Globus pallidus (tissue), 1 donor: ENCODE measurements at regions not wholly inside any gene's neighbourhood (a gene's known extent, or its start where the extent isn't known, plus 50 kb on each side); places are given as distances from the start of the nearest gene placed in this dataset.

Experiments
- DNase-seq: peaks from one replicate; pipeline ENCODE4 v3.0.0-alpha.2; 2015; ENCODE audit warnings: low spot score

- no peak for DNase-seq
These were observed 144.1 kb upstream of the STK17B start for GRCh38 chr2:196315388-196316049.

- no peak for DNase-seq
These were observed 144.7 kb upstream of the STK17B start for GRCh38 chr2:196316050-196316430.

- DNase-seq, result no peak
These were observed 147.4 kb upstream of the STK17B start for GRCh38 chr2:196318517-196319377.

- no peak for DNase-seq
These were observed 151.8 kb upstream of the STK17B start for GRCh38 chr2:196322973-196323810.

- no peak for DNase-seq
These were observed 152.8 kb upstream of the STK17B start for GRCh38 chr2:196324211-196324610.

GRCh38 chr2:196328088-196328680 lies 156.8 kb upstream of the STK17B start:
- no peak for DNase-seq

- DNase-seq, result no peak
These were observed 158.6 kb upstream of the STK17B start for GRCh38 chr2:196329959-196330358.

- DNase-seq, result no peak
These were observed 159.3 kb upstream of the STK17B start for GRCh38 chr2:196330645-196331044.

GRCh38 chr2:196331143-196331542 lies 159.8 kb upstream of the STK17B start:
- no peak for DNase-seq

GRCh38 chr2:196331851-196332250 lies 160.5 kb upstream of the STK17B start:
- no peak for DNase-seq

- DNase-seq, result no peak
These were observed 162.0 kb upstream of the STK17B start for GRCh38 chr2:196333397-196333796.

- DNase-seq, result no peak
These were observed 163.3 kb upstream of the STK17B start for GRCh38 chr2:196334710-196335109.

GRCh38 chr2:196335221-196335634 lies 163.8 kb upstream of the STK17B start:
- no peak for DNase-seq

GRCh38 chr2:196336207-196336606 lies 164.8 kb upstream of the STK17B start:
- DNase-seq, result no peak

GRCh38 chr2:196336715-196337114 lies 165.3 kb upstream of the STK17B start:
- DNase-seq, result no peak

- DNase-seq, result peak; percentile 17
These were observed 166.0 kb upstream of the STK17B start for GRCh38 chr2:196337208-196337953.

- no peak for DNase-seq
These were observed 167.1 kb upstream of the STK17B start for GRCh38 chr2:196338440-196338839.

- DNase-seq, result no peak
These were observed 170.0 kb upstream of the STK17B start for GRCh38 chr2:196341277-196341841.

GRCh38 chr2:196344397-196344796 lies 173.0 kb upstream of the STK17B start:
- no peak for DNase-seq

GRCh38 chr2:196353717-196354116 lies 182.3 kb upstream of the STK17B start:
- no peak for DNase-seq

GRCh38 chr2:196354186-196354585 lies 182.8 kb upstream of the STK17B start:
- DNase-seq, result no peak
